GM21529 (cell line): ENCODE measurements at regions not wholly inside any gene's neighbourhood (a gene's known extent, or its start where the extent isn't known, plus 50 kb on each side); places are given as distances from the start of the nearest gene placed in this dataset.
"Not testable (repeated sequence)": the region's sequence is repeated elsewhere in the genome, so short reads cannot be mapped to it uniquely, and the experiment has no call there.

Source experiments
- ATAC-seq: cut with Tn5 transposase; IDR thresholded peaks from one replicate; pipeline ENCODE4 v1.9.1; 2021; ENCODE audit not compliant: unreplicated experiment

GRCh38 chr3:195999176-195999575 is 82.7 kb downstream of the TFRC start:
- ATAC-seq = not testable (repeated sequence)

GRCh38 chr3:195996314-195996713 is 85.6 kb downstream of the TFRC start:
- not testable (repeated sequence) for ATAC-seq

- ATAC-seq = not testable (repeated sequence)
Observed at GRCh38 chr3:195994343-195994742, 86.0 kb upstream of the TNK2 start.

GRCh38 chr3:195993671-195994070 is 85.3 kb upstream of the TNK2 start:
- ATAC-seq = not testable (repeated sequence)

- not testable (repeated sequence) for ATAC-seq
Observed at GRCh38 chr3:195992956-195993595, 84.7 kb upstream of the TNK2 start.

GRCh38 chr3:195991986-195992385 is 83.6 kb upstream of the TNK2 start:
- not testable (repeated sequence) for ATAC-seq

GRCh38 chr3:195991243-195991642 is 82.9 kb upstream of the TNK2 start:
- not testable (repeated sequence) for ATAC-seq

- ATAC-seq = not testable (repeated sequence)
Observed at GRCh38 chr3:195990841-195991174, 82.5 kb upstream of the TNK2 start.

GRCh38 chr3:195989921-195990840 is 81.8 kb upstream of the TNK2 start:
- peak; percentile 88 for ATAC-seq

- peak; percentile 46 for ATAC-seq
Observed at GRCh38 chr3:195989197-195989920, 81.0 kb upstream of the TNK2 start.

- ATAC-seq = not testable (repeated sequence)
Observed at GRCh38 chr3:195988764-195989163, 80.4 kb upstream of the TNK2 start.

GRCh38 chr3:195987001-195987400 is 78.7 kb upstream of the TNK2 start:
- ATAC-seq = not testable (repeated sequence)

- not testable (repeated sequence) for ATAC-seq
Observed at GRCh38 chr3:195986576-195986975, 78.2 kb upstream of the TNK2 start.

GRCh38 chr3:195985348-195985920 is 77.1 kb upstream of the TNK2 start:
- ATAC-seq = not testable (repeated sequence)

- not testable (repeated sequence) for ATAC-seq
Observed at GRCh38 chr3:195984392-195985030, 76.2 kb upstream of the TNK2 start.

GRCh38 chr3:195983880-195984279 is 75.5 kb upstream of the TNK2 start:
- ATAC-seq = not testable (repeated sequence)

- ATAC-seq = not testable (repeated sequence)
Observed at GRCh38 chr3:195982754-195983153, 74.4 kb upstream of the TNK2 start.

GRCh38 chr3:195981778-195982177 is 73.4 kb upstream of the TNK2 start:
- ATAC-seq = not testable (repeated sequence)

GRCh38 chr3:195979877-195980276 is 71.5 kb upstream of the TNK2 start:
- not testable (repeated sequence) for ATAC-seq

- not testable (repeated sequence) for ATAC-seq
Observed at GRCh38 chr3:195978585-195978984, 70.2 kb upstream of the TNK2 start.
